ENCODE measurements at regions not wholly inside any gene's neighbourhood (a gene's known extent, or its start where the extent isn't known, plus 50 kb on each side); places are given as distances from the start of the nearest gene placed in this dataset.
"Not testable (repeated sequence)": the region's sequence is repeated elsewhere in the genome, so short reads cannot be mapped to it uniquely, and the experiment has no call there.

DNA sequence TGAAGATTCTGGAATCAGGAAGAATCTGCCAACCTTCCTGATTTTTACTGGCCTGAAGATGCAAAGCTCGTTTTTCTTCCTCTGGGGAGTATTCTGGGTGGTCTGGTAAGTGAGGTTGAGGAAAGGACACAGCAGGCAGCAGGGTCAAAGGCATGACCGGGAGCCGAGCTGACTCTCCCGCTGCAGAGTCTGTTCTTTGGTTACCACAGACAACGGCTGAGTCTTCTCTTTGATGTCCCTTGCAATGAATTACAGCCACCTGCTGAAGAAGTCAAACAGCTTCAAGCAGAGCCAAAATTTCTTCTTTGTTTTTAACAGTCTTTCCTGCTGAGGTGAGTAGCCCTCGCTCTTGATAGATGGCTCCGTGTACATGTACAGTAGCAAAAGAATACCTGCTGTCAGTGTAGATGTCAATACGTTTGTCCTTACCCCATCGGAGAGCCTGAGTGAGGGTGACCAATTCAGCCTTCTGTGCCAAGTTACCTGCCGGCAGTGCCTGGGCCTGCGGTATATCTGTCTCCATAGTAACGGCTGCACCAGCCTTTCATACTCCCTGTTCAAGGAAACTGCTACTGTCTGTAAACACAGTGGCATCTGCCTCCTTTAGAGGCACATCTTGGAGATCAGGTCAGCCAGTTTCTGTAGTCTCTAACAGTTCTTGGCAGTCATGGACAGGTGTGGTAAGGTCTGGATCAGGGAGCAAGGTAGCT lies 76.4 kb downstream of the PRR15 start:
- TF ChIP-seq, protein P1, sequence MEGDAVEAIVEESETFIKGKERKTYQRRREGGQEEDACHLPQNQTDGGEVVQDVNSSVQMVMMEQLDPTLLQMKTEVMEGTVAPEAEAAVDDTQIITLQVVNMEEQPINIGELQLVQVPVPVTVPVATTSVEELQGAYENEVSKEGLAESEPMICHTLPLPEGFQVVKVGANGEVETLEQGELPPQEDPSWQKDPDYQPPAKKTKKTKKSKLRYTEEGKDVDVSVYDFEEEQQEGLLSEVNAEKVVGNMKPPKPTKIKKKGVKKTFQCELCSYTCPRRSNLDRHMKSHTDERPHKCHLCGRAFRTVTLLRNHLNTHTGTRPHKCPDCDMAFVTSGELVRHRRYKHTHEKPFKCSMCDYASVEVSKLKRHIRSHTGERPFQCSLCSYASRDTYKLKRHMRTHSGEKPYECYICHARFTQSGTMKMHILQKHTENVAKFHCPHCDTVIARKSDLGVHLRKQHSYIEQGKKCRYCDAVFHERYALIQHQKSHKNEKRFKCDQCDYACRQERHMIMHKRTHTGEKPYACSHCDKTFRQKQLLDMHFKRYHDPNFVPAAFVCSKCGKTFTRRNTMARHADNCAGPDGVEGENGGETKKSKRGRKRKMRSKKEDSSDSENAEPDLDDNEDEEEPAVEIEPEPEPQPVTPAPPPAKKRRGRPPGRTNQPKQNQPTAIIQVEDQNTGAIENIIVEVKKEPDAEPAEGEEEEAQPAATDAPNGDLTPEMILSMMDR (IDR thresholded peaks at IDR 0.05; ENCODE audit: low read depth, low read length): no peak
- H3K4me3 ChIP-seq (replicated peaks in 1 of 2; ENCODE audit: low read depth in 2 of 2, low read length in 2 of 2): no peak overlapping the region

DNA sequence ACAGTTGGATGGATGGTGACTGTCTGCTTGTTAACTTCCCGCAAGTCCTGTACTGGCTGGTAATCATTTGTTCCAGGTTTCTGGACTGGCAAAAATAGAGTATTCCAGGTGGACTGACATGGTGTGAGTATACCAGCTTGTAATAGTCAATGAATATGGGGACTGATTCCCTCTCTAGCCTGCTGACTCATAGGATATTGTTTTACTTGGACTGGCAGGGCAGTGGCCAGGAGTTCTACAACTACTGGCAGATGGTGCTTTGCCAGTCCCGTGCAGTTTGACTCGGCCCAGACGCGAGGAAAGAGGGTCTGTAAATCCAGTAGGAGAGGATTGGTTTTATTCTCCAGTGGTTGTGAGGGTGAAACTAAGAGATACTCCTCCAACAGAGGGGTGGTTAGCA lies 78.0 kb downstream of the PRR15 start:
- DNase-seq (ENCODE audit: low read depth in 2 of 2): peak in 1 of 2 donors; percentile 35
- no peak overlapping the region for H3K4me3 ChIP-seq (replicated peaks in 1 of 2; ENCODE audit: low read depth in 2 of 2, low read length in 2 of 2)
- TF ChIP-seq, protein P1 (IDR thresholded peaks at IDR 0.05; ENCODE audit: low read depth, low read length): no peak

More for the DNA sequence above, 76.4 kb downstream of the PRR15 start:
- DNase-seq (ENCODE audit: low read depth in 2 of 2): no peak

DNA sequence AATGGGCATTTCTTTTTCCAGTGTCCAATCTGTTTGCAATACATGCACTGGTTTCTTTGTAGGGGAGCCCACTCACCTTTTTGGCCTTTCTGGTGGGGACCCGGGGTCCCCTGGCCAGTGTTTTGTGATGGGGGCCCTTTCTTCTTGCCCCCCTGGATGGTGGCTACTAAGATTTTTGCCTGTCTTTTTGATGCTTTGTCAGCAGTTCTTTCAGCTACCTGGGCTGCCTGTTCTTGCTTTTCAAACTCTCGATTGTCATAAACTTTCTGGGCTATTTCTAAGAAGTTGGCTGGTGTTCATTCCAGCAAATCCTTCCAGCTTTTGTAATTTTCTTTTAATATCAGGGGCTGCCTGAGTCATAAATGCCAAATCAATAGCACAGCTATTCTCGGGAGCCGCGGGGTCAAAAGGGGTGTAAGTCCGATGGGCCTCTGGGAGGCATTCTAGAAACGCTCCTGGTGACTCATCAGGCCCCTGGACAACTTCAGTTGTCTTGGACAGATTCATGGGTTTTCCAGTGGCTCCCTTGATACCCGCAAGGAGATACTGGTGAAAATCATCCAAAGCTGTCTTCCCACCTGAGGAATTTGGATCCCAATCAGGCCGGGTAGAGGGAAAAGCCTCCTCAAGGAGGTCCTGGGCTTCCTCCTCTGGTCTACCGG lies 79.0 kb downstream of the PRR15 start:
- no peak overlapping the region for H3K4me3 ChIP-seq (replicated peaks in 1 of 2; ENCODE audit: low read depth in 2 of 2, low read length in 2 of 2)
- TF ChIP-seq, protein P1 (IDR thresholded peaks at IDR 0.05; ENCODE audit: low read depth, low read length): no peak
- peak; percentile 20 to 45 for DNase-seq (ENCODE audit: low read depth in 2 of 2)

GRCh38 chr7:29646116-29646515 lies 82.5 kb downstream of the PRR15 start:
- not testable (repeated sequence) for H3K4me3 ChIP-seq (replicated peaks in 1 of 2; ENCODE audit: low read depth in 2 of 2, low read length in 2 of 2); DNase-seq (ENCODE audit: low read depth in 2 of 2)

DNA sequence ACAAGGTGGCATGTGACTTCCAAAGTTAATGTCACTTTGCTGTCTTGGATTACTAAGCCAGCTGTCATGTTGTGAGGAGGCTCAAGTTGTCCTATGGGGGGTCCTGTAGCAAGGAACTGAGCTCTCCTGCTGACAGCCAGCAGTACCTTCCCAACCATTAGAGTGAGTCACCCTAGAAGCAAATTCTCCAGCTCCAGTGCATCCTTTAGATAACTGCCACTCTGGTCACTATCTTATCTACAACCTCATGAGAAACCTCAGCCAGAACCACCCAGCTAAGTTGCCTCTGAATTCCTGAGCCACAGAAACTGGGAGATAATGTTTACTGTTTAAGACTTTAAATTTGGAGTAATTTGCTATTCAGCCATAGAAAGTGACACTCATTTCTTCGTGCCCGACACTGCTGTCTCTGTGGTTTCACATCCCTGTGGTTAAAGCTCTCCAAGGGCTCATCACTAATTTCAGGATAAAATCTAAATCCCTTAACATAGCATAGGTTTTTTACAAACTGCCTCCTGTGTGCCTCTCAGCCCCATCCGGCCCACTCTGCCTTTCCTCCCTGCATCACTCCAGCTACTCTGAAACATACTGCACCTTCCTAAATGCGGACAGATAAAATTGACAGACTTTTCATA lies 83.5 kb downstream of the PRR15 start:
- TF ChIP-seq, protein P1 (IDR thresholded peaks at IDR 0.05; ENCODE audit: low read depth, low read length): no peak
- H3K4me3 ChIP-seq (replicated peaks in 1 of 2; ENCODE audit: low read depth in 2 of 2, low read length in 2 of 2): no peak overlapping the region
- DNase-seq (ENCODE audit: low read depth in 2 of 2): no peak

GRCh38 chr7:29647691-29648210 lies 84.1 kb downstream of the PRR15 start:
- H3K4me3 ChIP-seq (replicated peaks in 1 of 2; ENCODE audit: low read depth in 2 of 2, low read length in 2 of 2); DNase-seq (ENCODE audit: low read depth in 2 of 2): not testable (repeated sequence)

DNA sequence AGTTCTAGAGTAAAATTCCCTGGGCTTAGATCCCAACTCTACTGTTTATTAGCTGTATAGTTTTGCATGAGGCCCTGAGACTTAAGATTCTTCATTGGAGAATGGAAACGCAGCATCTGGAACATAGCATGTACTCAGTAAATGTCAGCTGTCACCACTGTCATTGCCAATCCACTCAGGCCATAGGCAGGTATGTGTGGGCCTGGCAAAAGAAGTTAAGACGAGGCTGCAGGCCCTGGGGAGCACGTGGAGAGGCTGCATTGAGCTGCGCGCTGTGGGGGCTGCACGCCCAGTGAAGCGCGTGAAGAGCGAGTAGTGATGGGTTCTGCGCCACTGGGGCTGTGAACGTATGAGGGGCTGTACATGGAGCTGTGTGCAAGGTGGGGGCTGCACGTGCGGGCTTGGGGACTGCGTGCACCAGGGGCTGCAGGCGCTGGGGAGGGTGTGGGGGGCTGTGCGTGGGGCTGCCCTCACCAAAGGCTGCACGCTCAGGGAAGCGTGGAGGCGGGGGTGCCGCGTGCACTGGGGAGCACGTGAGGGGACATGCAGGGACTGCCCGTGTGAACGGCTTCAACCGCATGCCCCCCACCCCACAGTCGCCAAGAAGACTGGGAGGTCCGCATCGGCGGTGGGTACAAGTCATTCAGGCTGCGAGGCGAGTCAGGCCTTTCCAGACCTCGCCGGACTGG lies 85.5 kb downstream of the PRR15 start:
- no peak for DNase-seq (ENCODE audit: low read depth in 2 of 2)
- TF ChIP-seq, protein P1 (IDR thresholded peaks at IDR 0.05; ENCODE audit: low read depth, low read length): no peak
- no peak overlapping the region for H3K4me3 ChIP-seq (replicated peaks in 1 of 2; ENCODE audit: low read depth in 2 of 2, low read length in 2 of 2)

Data from cardiac fibroblast (primary cell).